ENCODE measurements at regions not wholly inside any gene's neighbourhood (a gene's known extent, or its start where the extent isn't known, plus 50 kb on each side); places are given as distances from the start of the nearest gene placed in this dataset.

DNA sequence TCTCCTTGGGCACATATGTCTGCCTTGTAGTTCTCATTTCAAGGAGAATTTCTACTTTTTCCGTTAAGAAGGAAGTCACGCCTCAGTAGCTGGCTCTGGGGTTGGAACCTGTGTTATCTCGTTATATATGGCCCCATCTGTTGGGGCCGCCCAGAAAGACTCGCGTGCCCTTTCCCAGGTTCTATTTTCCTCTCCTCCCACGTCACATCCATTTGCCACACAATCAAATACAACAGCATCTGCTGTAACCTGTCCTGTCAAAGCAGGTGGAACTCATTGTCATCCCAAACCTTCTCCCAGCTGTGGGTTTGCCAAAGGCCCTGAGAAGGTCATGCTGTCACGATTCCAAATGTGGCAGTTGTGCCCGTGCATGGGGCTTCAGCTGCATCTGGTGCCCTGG lies 213.1 kb upstream of the ZBED5 start:
- peak overlapping the region; percentile 97 for H2BK12ac ChIP-seq (ENCODE audit: low read depth, low read length)
- H2BK5ac ChIP-seq (ENCODE audit: low read depth, low read length): 0 out of 2 replicates have a peak overlapping the region, but pooled peaks have one; percentile 30
- 80% methylated on average over 9 of the region's 9 CpGs; no CpG with 5 or more reads in 1 of the 2 experiments for WGBS, 2 experiments (ENCODE audit: extremely low coverage in 1 of 2, insufficient coverage in 1 of 2, insufficient read length in 1 of 2, insufficient replicate concordance in 2 of 2, low coverage in 1 of 2, low lambda C conversion rate in 2 of 2, missing lambda C conversion rate in 1 of 2)
- no peak overlapping the region for H4K8ac ChIP-seq (ENCODE audit: extremely low read depth, insufficient read depth, low read length)
- FAIRE-seq (no peak), DNase-seq (ENCODE audit: low read depth in 1 of 2, low spot score in 2 of 2) (no peak)
- H3K9me3 ChIP-seq (ENCODE audit: insufficient read depth in 2 of 2, low read depth in 1 of 2, low read length in 1 of 2): no peaks in the 10 kb centered on the region
- ChIA-PET POLR2A (ENCODE audit: partially characterized antibody) (interaction anchor here (0.7 kb wide), 1 partner anchor 1305 kb away, joined by 3 read pairs; no protein-coding TSS in a partner anchor), CTCF (ENCODE audit: partially characterized antibody) (interaction anchor here (0.6 to 4.3 kb wide), 8 partner anchors 11 to 1898 kb away, joined by 3 to 29 read pairs (median 4); no protein-coding TSS in a partner anchor)
- H4K20me1 ChIP-seq (replicated peaks in 1 of 2; ENCODE audit: control insufficient read depth in 1 of 2, insufficient read depth in 2 of 2, low read length in 2 of 2): no peaks in the 10 kb centered on the region
- no peak overlapping the region for H3K9ac ChIP-seq (replicated peaks in 1 of 4; ENCODE audit: extremely low read depth in 1 of 4, low read depth in 3 of 4, low read length in 3 of 4)
- H3K79me2 ChIP-seq (ENCODE audit: control insufficient read depth in 1 of 2, insufficient read depth in 2 of 2, low read length in 2 of 2): no peaks in the 10 kb centered on the region
- no peak overlapping the region for H3K56ac ChIP-seq (replicated peaks; ENCODE audit: insufficient read length, low read depth, low read length)
- H3K4me2 ChIP-seq (ENCODE audit: insufficient read depth in 1 of 2, low read depth in 2 of 2, low read length in 2 of 2): no peak overlapping the region
- peak overlapping the region; percentile 84 for H2BK15ac ChIP-seq (ENCODE audit: low read length)
- no peak overlapping the region for H3K4me3 ChIP-seq (ENCODE audit: extremely low read depth in 1 of 4, insufficient read depth in 2 of 4, low read depth in 3 of 4, low read length in 4 of 4)
- H2BK120ac ChIP-seq (replicated peaks; ENCODE audit: low read depth, low read length): no peak overlapping the region
- H4K91ac ChIP-seq (replicated peaks; ENCODE audit: insufficient read length, low read length): no peak overlapping the region
- H4K5ac ChIP-seq (ENCODE audit: insufficient read length, low read depth, low read length): no peak overlapping the region
- H3K27me3 ChIP-seq (replicated peaks in 1 of 4; ENCODE audit: control insufficient read depth in 3 of 4, extremely low read depth in 1 of 4, insufficient read depth in 3 of 4, low read length in 3 of 4): 0 out of 7 replicates have a peak, but pooled peaks cover 0 to 4% (median 0%) of the 10 kb centered on the region in 4 experiments
- H3K14ac ChIP-seq (ENCODE audit: insufficient read length): no peak overlapping the region
- H2BK20ac ChIP-seq (ENCODE audit: low read length): no peak overlapping the region
- no peaks in the 10 kb centered on the region for H3K79me1 ChIP-seq (ENCODE audit: low read depth, low read length)
- H3K4me1 ChIP-seq (replicated peaks in 1 of 4; ENCODE audit: control insufficient read depth in 3 of 4, insufficient read depth in 4 of 4, low read length in 3 of 4): peaks cover 1 to 11% (median 5%) of the 10 kb centered on the region in 4 experiments
- H2AFZ ChIP-seq (ENCODE audit: low read length): no peak overlapping the region
- no peaks in the 10 kb centered on the region; the same call in 1 of the 2 replicates for H3K23me2 ChIP-seq (ENCODE audit: low read depth, low read length)
- H3K36me3 ChIP-seq (ENCODE audit: control insufficient read depth in 2 of 4, insufficient read depth in 4 of 4, low read length in 3 of 4): no peaks in the 10 kb centered on the region
- no peak overlapping the region; the same call in 1 of the 2 replicates for H2AK5ac ChIP-seq (ENCODE audit: low read depth, low read length)
- H3K4ac ChIP-seq (replicated peaks; ENCODE audit: insufficient read length, low read depth, low read length): no peak overlapping the region
- no peak overlapping the region for H3K23ac ChIP-seq (ENCODE audit: insufficient read length)
- H3K27ac ChIP-seq (ENCODE audit: low read depth, low read length): no peak overlapping the region
- H3K18ac ChIP-seq (ENCODE audit: extremely low read depth, low read length): no peak overlapping the region
- TF ChIP-seq RAD21 (IDR thresholded peaks at IDR 0.05 in 1 of 2, conservative IDR thresholded peaks at IDR 0.05 in 1 of 2; ENCODE audit: low read depth in 2 of 2, low read length in 2 of 2): no peak
- TF ChIP-seq SAP30 (IDR thresholded peaks at IDR 0.05; ENCODE audit: insufficient read depth, insufficient replicate concordance, low read length): no peak
- no peak for TF ChIP-seq ASH2L (IDR thresholded peaks at IDR 0.05; ENCODE audit: low read length)
- TF ChIP-seq SRF (IDR thresholded peaks at IDR 0.05; ENCODE audit: low read depth, low read length): no peak
- no peak for TF ChIP-seq ZNF274 (IDR thresholded peaks at IDR 0.05; ENCODE audit: borderline replicate concordance, extremely low read depth, low read length)
- TF ChIP-seq FOSL1 (IDR thresholded peaks at IDR 0.05; ENCODE audit: insufficient read depth, low read depth, low read length): no peak
- TF ChIP-seq KDM5A (IDR thresholded peaks at IDR 0.05; ENCODE audit: low read length): no peak
- no peak for TF ChIP-seq KDM1A (IDR thresholded peaks at IDR 0.05; ENCODE audit: borderline replicate concordance, low read length)
- TF ChIP-seq CEBPB (IDR thresholded peaks at IDR 0.05; ENCODE audit: low read depth, low read length): no peak
- no peak for TF ChIP-seq HDAC6 (IDR thresholded peaks at IDR 0.05; ENCODE audit: low read depth, low read length)
- TF ChIP-seq, protein P1, sequence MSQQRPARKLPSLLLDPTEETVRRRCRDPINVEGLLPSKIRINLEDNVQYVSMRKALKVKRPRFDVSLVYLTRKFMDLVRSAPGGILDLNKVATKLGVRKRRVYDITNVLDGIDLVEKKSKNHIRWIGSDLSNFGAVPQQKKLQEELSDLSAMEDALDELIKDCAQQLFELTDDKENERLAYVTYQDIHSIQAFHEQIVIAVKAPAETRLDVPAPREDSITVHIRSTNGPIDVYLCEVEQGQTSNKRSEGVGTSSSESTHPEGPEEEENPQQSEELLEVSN (IDR thresholded peaks at IDR 0.05): no peak
- no peak for TF ChIP-seq BRCA1 (IDR thresholded peaks at IDR 0.05; ENCODE audit: low read depth, low read length)
- TF ChIP-seq RBBP5 (IDR thresholded peaks at IDR 0.05; ENCODE audit: borderline replicate concordance, low read depth, low read length): no peak

Data from H1 (cell line).